GM12878 (cell line): ENCODE measurements at regions not wholly inside any gene's neighbourhood (a gene's known extent, or its start where the extent isn't known, plus 50 kb on each side); places are given as distances from the start of the nearest gene placed in this dataset.

ENCODE experiments used
- ATF3 ChIP-seq: IDR thresholded peaks from 2 replicates; pipeline ENCODE4 v1.6.1; 2011; ENCODE audit warnings: low read depth, mild to moderate bottlenecking, low read length, moderate library complexity, borderline replicate concordance; ENCODE audit errors: extremely low read depth
- CTCF ChIP-seq, 3 experiments: IDR thresholded peaks in 2 of 3; conservative IDR thresholded peaks in 1 of 3; 2 replicates each; pipeline ENCODE4 v1.5.1; 2011; ENCODE audit warnings: low read depth in 3 of 3, low read length in 3 of 3, mild to moderate bottlenecking in 3 of 3, control low read depth in 2 of 3, moderate library complexity in 2 of 3, inconsistent platforms in 1 of 3, mixed read lengths in 1 of 3; ENCODE audit not compliant: control insufficient read depth in 2 of 3, insufficient read depth in 1 of 3; ENCODE audit errors: extremely low read depth in 1 of 3
- E2F8 ChIP-seq: fragments of 450-650 bp; IDR thresholded peaks from 2 replicates; pipeline ENCODE4 v1.6.1; 2018; ENCODE audit warnings: mild to moderate bottlenecking, low read depth, moderate library complexity; ENCODE audit not compliant: partially characterized antibody
- E4F1 ChIP-seq: fragments of 450-650 bp; IDR thresholded peaks from 2 replicates; pipeline ENCODE4 v1.6.1; 2018; ENCODE audit warnings: borderline replicate concordance, mild to moderate bottlenecking; ENCODE audit not compliant: partially characterized antibody
- JUND ChIP-seq: IDR thresholded peaks from 2 replicates; pipeline ENCODE4 v1.6.1; 2012; ENCODE audit warnings: low read depth, mild to moderate bottlenecking, low read length, improper control_type of control experiment, moderate library complexity
- KDM1A ChIP-seq: fragments of 200-600 bp; sonication (generic); IDR thresholded peaks from 2 replicates; pipeline ENCODE4 v1.6.1; 2016; ENCODE audit warnings: borderline replicate concordance
- NR2C2 ChIP-seq: IDR thresholded peaks from 2 replicates; pipeline ENCODE4 v1.6.1; 2011; ENCODE audit warnings: borderline replicate concordance, low read depth; ENCODE audit not compliant: control insufficient read depth, insufficient read length
- POLR2A ChIP-seq: IDR thresholded peaks from 2 replicates; pipeline ENCODE4 v1.6.1; 2011; ENCODE audit warnings: low read depth, mild to moderate bottlenecking, low read length
- POLR2AphosphoS5 ChIP-seq: IDR thresholded peaks from 2 replicates; pipeline ENCODE4 v1.6.1; 2011; ENCODE audit warnings: mild to moderate bottlenecking, low read length, inconsistent platforms
- SMC3 ChIP-seq: IDR thresholded peaks from 2 replicates; pipeline ENCODE4 v1.6.1; 2011; ENCODE audit warnings: low read length, improper control_type of control experiment, borderline replicate concordance
- USF2 ChIP-seq: IDR thresholded peaks from 2 replicates; pipeline ENCODE4 v1.6.1; 2011; ENCODE audit warnings: low read depth, low read length, improper control_type of control experiment, borderline replicate concordance
- YY1 ChIP-seq: IDR thresholded peaks from 2 replicates; pipeline ENCODE4 v1.6.1; 2011; ENCODE audit warnings: low read depth, mild to moderate bottlenecking, low read length

- no peak for TF ChIP-seq YY1
- TF ChIP-seq E4F1: no peak
- no peak for TF ChIP-seq POLR2A
- TF ChIP-seq KDM1A: no peak
- no peak for TF ChIP-seq E2F8
- no peak for TF ChIP-seq CTCF (IDR thresholded peaks at IDR 0.05 in 2 of 3, conservative IDR thresholded peaks at IDR 0.05 in 1 of 3; ENCODE audit: control insufficient read depth in 2 of 3, extremely low read depth in 1 of 3, insufficient read depth in 1 of 3, low read depth in 3 of 3, low read length in 3 of 3)
- no peak for TF ChIP-seq JUND
- no peak for TF ChIP-seq USF2
- TF ChIP-seq POLR2AphosphoS5: no peak
- TF ChIP-seq NR2C2: no peak
- no peak for TF ChIP-seq SMC3
- TF ChIP-seq ATF3: no peak
Observed at GRCh38 chr22:34501366-34501965, 564.5 kb upstream of the ISX start.
